ENCODE measurements at regions not wholly inside any gene's neighbourhood (a gene's known extent, or its start where the extent isn't known, plus 50 kb on each side); places are given as distances from the start of the nearest gene placed in this dataset.

DNA sequence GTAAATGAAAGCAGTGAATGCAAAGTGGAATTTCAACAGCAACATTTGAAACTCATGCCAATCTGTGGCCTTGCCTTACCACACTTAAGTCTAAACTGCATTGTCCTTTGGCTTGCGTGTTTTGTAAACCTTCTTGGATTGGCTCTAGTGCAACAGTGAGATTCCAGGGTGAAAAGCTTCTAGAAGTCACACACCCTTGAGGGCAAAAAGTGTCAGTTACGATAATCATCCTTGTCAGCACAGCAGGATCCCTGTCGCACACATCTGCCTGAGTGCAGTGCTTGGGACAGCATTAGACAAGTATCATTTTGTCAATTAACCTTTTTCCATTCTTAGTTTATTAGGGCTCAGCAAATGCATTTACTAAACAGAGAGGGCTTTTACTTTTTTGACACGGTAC is 243.4 kb upstream of the PTBP2 start:
- no peak for DNase-seq (ENCODE audit: low read depth)
- no peak overlapping the region for H3K4me3 ChIP-seq (ENCODE audit: low read depth, low read length)
- TF ChIP-seq CTCF (IDR thresholded peaks at IDR 0.05; ENCODE audit: control insufficient read depth, extremely low read depth, insufficient read depth) = no peak

GRCh38 chr1:96481409-96481808 is 240.2 kb upstream of the PTBP2 start:
- no peak for TF ChIP-seq CTCF (IDR thresholded peaks at IDR 0.05; ENCODE audit: control insufficient read depth, extremely low read depth, insufficient read depth)
- H3K4me3 ChIP-seq (ENCODE audit: low read depth, low read length) = no peak overlapping the region
- no peak for DNase-seq (ENCODE audit: low read depth)

DNA sequence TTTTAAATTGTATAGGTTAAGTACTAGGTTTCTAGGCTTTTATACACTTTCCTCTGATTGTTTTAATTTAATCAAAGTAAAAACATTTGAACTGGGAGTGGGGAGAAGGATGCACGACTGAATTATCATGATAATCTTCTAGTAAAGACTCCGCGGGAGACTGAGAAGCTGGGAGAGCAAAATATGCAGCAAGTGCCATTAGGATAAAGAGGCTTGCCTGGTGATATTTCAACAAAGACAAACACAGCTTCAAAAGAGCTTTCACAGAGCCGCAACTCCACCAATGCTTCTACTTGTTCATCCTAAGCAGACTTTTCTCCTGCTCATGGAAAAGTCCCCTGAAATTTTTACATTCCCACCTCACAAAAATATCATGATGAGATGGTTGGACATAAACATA is 239.0 kb upstream of the PTBP2 start:
- TF ChIP-seq CTCF (IDR thresholded peaks at IDR 0.05; ENCODE audit: control insufficient read depth, extremely low read depth, insufficient read depth) = no peak
- H3K4me3 ChIP-seq (ENCODE audit: low read depth, low read length) = no peak overlapping the region
- DNase-seq (ENCODE audit: low read depth) = no peak

DNA sequence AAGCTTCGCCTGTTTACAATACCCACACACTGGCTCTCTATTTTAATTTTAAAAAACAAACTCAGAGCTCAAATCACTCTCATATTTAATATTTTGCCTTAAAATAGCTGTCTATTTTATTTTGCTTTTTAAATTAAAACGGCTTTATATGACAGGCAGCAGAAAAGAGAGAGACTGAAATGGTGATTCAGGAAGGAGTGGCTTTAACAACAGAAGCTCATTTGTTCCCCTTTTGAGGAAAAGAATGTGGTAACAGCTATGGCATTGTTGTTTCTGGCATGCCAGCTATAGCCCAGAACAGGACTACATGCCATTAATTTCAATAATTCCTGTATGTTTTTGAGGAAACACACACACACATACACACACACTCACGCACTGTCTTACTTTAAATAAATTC is 234.2 kb upstream of the PTBP2 start:
- no peak for TF ChIP-seq CTCF (IDR thresholded peaks at IDR 0.05; ENCODE audit: control insufficient read depth, extremely low read depth, insufficient read depth)
- H3K4me3 ChIP-seq (ENCODE audit: low read depth, low read length) = no peak overlapping the region
- no peak for DNase-seq (ENCODE audit: low read depth)

- no peak overlapping the region for H3K4me3 ChIP-seq (ENCODE audit: low read depth, low read length)
- no peak for DNase-seq (ENCODE audit: low read depth)
- TF ChIP-seq CTCF (IDR thresholded peaks at IDR 0.05; ENCODE audit: control insufficient read depth, extremely low read depth, insufficient read depth) = no peak
These were observed 233.6 kb upstream of the PTBP2 start for GRCh38 chr1:96487971-96488370.

DNA sequence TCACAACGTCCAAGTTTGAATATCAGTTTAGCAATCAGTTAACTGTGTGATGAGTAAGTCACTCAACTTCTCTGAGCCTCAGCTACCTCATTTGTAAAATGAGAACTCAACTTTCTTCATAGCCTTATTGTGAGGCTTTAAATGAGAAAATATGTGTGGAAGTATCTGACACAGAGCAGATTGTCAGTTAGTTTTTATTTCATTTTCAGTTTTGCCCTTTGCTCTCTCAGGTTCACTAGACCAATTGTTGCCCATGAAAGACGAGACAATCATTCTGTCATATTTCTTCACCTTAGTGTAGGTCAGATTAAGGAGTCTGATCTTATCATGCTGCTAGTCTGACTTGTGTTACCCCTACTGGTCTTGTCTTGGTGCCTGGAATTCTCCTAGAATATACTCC is 232.8 kb upstream of the PTBP2 start:
- DNase-seq (ENCODE audit: low read depth) = no peak
- H3K4me3 ChIP-seq (ENCODE audit: low read depth, low read length) = no peak overlapping the region
- TF ChIP-seq CTCF (IDR thresholded peaks at IDR 0.05; ENCODE audit: control insufficient read depth, extremely low read depth, insufficient read depth) = no peak

- no peak overlapping the region for H3K4me3 ChIP-seq (ENCODE audit: low read depth, low read length)
- no peak for DNase-seq (ENCODE audit: low read depth)
- no peak for TF ChIP-seq CTCF (IDR thresholded peaks at IDR 0.05; ENCODE audit: control insufficient read depth, extremely low read depth, insufficient read depth)
These were observed 229.3 kb upstream of the PTBP2 start for GRCh38 chr1:96492236-96492635.
